ENCODE measurements at regions not wholly inside any gene's neighbourhood (a gene's known extent, or its start where the extent isn't known, plus 50 kb on each side); places are given as distances from the start of the nearest gene placed in this dataset.
"Not testable (repeated sequence)": the region's sequence is repeated elsewhere in the genome, so short reads cannot be mapped to it uniquely, and the experiment has no call there.

DNA sequence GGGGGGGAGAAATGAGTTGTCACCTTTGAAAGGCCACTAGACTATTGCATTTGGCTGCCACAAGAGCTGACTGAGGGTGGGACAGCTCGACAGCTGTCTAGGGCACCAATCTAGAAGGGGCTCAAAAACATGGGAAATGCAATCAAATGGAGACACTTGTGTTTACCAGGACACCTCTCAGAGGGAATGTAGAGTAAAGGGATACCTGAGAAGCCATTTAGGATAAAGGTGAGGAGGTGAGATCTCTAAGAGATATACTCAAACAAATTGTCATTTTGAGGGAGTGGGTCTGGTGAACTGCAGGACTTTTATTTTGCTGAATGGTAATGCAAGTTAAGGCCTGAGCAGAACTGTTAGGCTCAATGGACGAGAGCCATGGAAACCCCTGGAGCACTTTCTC lies 159.8 kb downstream of the DDX1 start:
- DNase-seq (ENCODE audit: low read depth in 2 of 2), result no peak

DNA sequence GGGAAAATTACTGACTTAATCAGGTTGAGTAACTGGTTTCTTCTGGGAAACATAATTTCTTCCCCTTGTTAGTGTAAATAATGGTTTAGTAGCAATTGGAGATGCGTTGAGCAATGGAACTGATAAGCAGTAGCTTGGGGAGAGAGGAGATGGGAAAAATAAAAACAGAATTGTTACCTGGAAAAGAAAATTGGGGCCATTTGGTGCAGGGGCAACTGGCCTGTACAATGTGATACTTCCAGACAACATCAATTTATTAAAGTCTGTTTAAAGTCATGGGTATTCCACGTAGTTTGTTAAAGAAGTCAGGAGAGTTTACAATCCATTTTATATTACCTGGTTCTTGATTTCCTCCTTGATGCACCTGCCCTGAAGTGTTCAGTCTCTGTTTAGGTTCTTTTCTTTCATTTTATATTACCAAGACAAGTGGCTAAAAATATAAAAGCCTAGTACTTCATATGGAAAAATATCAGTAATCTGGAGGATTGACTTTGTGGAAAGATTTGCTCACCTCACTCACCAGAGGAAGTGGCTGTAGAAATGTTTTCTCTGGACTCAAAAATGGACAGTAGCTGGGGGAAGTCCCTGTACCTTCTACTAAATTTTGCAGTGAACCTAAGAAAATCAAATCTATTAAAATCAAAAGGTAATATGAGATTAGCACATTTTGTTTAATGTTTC lies 161.0 kb downstream of the DDX1 start:
- no peak for DNase-seq (ENCODE audit: low read depth in 2 of 2)

DNA sequence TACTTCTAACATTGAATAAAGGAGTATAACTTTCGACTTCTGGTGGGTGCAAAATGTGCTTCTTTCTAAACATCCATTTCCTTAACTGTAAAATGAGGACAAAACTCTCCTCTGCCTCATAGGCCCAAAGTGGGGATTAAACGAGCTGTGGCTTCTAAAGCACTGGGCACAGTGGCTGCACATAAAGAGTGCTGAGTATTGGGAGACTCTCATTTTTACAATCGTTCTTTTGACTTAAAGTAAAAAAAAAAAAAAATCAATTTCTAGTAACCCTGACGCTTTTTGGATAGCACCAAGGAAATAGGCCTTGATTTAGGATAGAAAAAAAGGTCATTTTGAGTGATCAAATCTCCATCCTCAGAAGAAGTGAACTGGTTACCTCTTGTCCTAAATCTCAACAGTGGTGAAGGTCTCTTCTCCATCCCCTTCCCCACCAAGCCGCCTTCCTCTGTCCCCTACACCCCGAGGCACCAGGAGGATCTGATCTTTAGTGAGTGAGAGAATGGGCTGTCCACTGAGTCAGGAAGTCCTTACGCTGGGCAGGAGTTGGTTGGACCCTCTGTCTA lies 161.6 kb downstream of the DDX1 start:
- DNase-seq (ENCODE audit: low read depth in 2 of 2), result no peak

DNA sequence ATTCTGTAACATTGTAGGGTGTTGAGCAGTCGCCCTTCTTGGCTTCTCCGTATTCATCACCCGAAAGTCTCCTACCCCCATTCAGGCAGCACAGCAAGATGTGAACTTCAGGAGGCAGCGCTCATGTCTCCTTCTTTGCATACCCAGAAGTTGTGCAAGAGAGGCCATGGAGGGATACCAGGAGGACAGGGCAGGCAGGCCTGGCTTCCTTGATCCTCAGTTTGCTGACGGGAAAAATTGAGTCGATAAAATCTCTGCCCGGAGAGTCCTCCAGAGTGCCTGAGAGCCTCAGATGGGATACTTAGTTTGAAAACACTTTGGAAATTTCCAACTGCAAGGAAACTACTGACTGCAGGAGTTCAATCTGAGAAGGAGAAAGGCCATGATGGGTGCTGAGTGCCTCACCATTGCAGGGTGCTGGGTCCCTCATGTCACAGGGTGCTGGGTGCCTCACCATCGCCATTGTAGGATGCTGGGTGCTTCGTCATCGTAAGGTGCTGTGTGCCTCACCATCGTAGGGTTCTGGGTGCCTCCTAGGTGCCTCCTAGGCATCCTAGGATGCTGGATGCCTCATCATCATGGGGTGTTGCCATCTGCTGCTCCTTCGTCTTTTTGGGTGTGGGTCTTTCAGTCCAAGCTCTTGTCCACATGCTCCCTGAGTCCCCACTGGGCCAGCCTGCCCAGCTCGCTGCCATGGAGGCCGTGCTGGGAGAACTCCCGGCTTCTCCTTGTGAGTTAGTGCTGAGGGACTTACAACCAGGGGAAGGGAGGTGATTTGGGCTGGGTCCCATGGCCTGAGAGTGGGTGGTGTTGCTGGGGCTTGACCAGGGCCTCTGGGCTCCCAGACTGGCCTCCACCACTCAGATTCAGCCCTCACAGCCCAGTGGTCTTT lies 162.4 kb downstream of the DDX1 start:
- no peak for DNase-seq (ENCODE audit: low read depth in 2 of 2)

DNA sequence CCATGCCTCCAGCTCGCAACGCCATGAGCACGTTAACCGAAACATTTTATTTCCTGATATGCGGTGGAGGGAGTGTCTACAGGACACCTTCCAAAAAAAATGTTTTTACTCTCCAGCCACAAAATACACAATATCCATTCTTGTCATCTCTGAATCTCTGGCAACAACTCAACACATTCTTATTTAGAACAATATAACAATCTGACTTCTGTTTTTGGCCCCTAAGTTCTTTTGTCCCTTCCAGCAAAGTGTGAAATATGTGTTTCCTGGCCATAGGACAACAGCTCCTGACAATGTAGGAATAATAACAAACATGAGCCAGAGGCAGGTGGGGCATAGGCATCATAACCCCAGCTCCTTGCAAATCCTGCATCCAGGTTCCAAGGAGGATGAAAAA lies 163.0 kb downstream of the DDX1 start:
- no peak for DNase-seq (ENCODE audit: low read depth in 2 of 2)

DNA sequence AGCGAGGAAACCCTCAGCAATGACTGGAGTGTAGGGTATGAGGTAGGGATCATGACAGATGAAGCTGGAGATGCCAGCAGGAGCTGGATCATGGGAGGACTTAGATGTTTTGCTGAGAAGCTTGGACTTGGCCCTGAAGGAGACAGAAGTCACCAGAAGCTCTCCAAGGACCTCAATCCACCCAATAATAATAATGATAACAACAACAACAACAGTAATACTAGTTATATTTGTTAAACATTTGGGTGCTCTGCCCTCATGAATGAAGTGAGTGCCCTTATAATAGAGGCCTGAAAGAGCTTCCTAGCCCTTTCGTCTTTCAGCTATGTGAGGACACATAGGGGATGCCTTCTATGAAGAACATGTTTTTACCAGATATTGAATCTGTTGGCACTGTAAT lies 163.9 kb downstream of the DDX1 start:
- no peak for DNase-seq (ENCODE audit: low read depth in 2 of 2)

DNA sequence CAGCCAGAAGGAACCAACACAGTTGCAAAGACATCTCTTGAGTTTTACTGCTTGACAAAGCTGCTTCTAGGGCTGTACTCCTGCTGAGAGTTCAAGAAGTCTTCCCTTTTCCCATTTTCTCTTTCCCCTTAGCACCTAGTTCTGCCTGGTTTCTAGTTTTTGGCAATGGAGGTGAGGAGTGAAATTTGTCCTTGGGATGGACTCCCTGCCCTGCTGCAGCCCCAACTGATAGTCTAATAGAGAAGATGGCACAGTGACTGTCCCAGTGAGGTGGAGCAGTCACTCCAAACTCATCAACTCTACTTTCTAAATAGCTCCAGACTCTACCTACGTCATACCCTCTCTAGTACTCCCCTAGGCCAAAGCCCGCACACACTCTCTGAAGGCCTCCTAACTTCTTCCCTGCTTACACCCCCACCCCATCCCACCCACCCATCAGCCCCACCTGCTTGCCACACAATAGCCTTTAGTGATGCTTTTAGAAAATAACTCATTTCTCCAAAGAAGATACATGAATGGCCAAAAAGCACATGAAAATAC lies 164.4 kb downstream of the DDX1 start:
- no peak for DNase-seq (ENCODE audit: low read depth in 2 of 2)

DNA sequence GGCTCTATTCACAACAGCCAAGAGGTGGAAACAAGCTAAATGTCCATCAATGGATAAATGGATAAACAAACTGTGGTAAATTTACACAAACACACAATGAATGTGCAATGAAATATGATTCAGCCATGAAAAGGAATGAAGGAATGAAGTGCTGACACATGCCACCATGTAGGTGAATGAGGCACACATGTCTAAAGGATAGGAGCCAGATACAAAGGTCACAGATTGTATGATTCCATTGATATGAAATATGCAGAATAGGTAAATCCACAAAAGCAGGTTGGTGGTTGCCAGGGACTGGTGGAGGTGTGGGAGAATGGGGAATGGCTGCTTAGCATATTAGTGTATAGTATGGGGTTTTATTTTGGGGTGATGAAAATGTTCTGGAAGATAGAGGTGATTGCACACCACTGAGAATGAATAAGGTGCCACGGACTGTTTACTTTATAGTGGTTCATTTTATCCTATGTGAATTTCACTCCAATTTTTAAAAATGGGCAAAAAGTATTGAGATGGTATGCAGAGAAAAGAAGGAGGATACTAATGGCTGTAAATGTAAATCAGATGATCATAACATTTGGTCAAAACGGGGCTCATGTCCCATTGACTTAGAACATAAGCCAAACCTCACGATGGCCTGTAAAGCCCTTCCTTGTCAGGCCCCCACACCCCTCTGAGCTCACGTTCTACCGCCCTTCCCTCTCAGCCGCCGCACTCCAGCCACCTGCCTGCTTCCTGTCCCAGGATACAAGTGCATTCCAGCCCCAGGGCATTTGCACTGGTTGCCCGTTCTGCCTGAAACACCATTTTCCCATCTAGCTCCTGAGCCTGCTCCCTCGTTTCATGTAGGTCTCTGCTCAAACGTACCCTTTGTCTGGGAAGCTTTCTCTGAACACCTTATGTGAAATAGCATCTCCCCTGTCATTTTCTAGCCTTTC lies 165.5 kb downstream of the DDX1 start:
- DNase-seq (ENCODE audit: low read depth in 2 of 2), result no peak

DNA sequence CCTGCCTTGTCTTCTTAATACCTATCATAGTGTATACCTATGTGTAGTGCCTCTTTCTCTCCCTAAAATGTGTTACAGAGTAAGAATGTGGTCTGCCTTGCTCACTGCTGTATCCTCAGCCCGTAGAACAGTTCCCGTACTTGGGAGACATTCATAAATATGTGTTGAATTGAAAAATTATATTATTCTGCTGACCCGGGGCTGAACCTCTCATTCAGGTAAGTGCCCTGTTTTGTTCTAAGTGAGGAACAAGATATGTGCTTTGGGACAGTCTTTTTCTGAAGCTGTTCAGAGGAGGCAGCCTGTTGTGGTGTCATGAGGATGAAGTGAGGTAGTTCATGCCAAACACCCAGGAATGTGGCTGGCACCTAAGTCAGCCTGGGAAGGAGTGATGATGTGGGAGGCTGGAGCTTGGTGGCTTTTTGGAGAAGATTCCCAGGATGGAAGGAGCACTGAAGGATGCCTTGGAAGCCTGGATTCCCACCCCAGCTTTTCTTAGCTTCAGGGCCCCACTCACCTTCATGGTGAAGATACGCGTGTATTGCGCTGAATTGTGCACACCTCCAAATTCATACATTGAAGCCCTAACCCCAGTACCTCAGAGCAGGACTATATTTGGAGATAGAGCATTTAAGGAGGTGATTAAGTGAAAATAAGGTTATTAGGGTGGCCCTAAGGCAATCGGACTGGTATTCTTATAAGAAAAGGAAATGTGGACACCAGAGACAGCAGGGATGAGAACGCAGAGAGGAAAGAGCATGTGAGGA lies 166.3 kb downstream of the DDX1 start:
- no peak for DNase-seq (ENCODE audit: low read depth in 2 of 2)

DNA sequence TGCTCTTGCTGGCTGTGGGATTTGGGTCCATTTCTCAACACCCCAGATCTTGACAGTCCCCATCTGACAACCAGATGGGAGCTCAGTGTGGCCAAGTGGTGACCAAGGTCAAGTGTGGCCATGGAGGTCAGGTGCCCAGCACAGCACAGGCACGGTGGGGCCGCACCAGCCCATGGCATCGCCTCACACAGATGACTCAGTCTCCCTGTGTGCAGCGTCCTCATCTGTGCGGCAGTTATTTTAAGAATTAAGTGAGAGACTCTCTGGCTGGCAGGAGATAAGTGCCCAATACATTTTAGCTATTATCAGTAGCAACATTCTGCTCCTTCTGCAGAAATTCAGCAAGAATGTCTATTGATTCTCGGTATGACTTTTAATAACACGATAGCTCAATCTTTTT lies 167.2 kb downstream of the DDX1 start:
- DNase-seq (ENCODE audit: low read depth in 2 of 2), result no peak

DNA sequence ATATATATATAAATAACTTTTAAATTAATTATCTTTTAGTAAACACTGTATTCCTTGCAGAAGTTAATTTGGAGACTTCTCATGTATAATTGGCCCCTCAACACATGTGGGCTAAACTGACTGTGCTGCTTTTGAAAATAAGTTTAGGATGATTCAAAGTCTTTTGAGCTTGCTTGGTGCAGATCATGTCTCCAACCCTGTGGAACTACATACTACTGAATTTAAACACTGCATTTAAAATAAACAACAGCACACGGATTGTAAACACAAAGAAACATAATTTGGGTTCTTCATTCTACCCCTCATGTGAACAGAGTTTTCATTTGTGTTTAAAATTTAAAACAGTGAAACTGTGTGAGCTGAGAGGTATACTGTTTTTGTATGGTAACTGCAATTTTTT lies 167.7 kb downstream of the DDX1 start:
- DNase-seq (ENCODE audit: low read depth in 2 of 2), result no peak

DNA sequence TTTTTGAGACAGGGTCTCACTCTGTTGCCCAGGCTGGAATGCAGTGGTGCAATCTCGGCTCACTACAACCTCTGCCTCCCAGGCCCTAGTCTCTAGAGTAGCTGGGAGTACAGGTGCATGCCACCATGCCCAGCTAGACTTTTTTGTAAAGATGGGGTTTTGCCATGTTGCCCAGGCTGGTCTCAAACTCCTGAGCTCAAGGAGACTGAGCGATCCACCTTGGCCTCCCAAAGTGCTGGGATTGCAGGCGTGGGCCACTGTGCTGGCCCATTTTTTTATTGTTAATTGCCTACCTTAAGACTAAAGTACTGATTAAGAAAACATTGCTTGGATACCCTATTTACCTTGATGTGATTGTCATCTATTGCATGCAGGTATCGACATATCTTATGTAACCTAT lies 168.1 kb downstream of the DDX1 start:
- not testable (repeated sequence) for DNase-seq (ENCODE audit: low read depth in 2 of 2)

DNA sequence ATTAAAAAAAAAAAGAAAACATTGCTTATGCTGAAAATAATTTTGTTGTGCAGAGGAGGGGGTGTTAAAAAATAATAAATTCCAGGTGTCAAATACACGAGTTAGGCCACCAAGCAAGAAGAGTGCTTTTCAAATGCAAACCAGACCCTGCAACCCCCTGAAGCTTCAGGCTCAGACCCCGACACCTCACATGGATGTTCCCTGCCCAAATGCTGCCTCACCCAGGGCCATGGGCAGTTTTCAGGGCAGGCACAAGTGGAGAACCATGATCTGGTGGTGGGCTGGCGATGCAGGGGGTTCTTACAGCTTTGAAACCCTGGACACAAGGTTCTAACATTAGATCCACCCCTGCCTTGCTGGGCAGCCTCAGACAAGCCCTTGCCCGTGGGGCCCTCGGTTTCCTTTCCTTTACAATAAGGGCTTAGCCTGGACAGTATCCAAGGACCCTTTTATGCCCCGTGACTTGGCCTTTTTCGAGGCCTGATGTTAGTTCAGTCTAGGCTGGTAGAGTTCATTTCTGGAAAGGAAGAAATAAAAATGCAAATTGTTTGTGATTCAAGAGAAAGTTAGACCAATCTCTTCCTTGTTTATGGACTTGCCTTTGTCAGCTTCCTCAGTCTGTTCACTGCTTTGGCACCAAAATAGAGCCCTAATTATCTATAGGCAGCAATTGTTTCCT lies 168.7 kb downstream of the DDX1 start:
- no peak for DNase-seq (ENCODE audit: low read depth in 2 of 2)

DNA sequence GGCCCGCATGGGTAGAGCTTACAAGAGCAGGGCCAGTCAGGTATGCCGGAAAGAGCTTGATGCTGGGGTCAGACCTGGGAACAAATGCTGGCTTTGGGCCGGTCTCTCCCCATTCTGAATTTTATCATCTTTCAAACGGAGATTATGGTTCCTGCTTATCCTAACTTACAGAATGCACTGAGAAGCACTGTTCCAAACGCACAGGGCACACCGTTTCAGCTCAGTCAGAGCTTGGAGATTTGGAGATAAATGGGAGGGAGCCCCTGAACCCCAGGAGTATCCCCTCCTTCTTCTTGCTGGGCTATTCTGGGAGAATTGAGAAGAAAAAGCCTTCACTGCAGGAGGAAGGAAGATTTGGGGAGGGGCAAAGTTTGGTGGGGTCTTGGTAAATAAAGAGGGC lies 169.4 kb downstream of the DDX1 start:
- DNase-seq (ENCODE audit: low read depth in 2 of 2), result no peak

DNA sequence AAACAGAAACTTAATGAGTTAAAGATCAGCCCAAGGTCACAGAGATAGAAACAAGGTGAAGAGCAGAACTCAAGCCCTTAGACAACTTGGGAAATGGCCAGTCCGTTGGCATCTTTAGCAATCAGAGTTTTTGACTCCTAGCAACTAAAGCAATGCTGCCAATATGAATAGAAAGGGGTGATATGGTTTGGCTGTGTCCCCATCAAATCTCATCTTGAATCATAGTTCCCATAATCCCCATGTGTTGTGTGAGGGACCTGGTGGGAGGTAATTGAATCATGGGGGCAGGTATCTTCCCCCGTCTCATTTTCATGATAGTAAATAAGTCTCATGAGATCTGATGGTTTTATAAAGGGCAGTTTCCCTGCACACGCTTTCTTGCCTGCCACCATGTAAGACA lies 170.2 kb downstream of the DDX1 start:
- no peak for DNase-seq (ENCODE audit: low read depth in 2 of 2)

DNA sequence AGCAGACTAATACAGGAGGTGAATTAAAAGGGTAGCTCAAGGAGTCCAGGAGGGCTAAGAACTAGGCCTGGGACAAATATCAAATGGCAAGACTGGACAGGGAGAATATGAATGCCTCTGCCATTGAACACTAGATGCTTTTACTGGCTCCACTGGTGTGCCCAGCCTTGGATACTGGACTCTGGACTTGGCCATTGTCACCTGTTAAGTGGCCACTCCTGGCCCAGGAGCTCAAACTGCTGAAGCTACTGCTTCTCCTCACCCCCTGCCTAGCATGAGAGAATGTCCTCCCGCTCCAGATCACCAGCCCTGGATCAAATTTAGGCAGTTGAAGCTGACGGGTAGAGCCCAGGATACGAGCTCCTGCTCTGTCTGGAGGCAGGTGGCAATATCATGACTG lies 170.8 kb downstream of the DDX1 start:
- DNase-seq (ENCODE audit: low read depth in 2 of 2), result no peak

DNA sequence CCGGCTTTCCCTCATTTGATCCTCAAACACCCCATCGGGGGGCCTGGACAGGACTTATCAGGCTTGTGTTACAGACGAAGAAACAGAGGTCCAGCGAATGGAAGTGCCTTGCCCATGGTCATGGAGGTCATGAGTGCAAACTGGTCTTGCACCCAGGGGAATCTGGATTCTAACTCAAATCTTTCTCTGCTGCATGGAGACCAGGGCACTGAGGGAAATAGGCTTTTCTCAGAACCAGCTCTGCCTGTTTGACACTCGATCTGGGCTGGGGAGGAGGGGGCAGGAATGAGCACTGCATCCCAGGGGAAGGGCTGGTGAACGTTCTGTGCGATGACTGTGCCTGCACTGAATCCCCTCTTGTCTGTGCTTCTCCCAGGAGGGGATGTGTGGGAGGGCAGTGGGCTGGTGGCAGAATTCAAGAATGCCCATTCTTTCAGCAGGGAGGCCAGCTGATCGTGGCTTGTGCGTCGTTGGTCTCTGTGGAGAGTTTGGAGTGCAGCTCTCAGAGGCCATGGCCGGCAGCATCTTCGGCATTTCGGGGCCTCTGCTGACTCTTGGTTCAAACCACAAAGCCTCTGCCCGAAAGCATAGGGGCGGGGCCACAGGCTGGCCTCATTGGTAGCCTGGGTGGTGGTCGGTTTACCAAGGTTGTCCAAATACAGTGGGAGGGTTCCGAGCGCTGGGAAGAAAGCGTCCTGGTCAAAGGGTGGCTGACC lies 171.6 kb downstream of the DDX1 start:
- no peak for DNase-seq (ENCODE audit: low read depth in 2 of 2)

DNA sequence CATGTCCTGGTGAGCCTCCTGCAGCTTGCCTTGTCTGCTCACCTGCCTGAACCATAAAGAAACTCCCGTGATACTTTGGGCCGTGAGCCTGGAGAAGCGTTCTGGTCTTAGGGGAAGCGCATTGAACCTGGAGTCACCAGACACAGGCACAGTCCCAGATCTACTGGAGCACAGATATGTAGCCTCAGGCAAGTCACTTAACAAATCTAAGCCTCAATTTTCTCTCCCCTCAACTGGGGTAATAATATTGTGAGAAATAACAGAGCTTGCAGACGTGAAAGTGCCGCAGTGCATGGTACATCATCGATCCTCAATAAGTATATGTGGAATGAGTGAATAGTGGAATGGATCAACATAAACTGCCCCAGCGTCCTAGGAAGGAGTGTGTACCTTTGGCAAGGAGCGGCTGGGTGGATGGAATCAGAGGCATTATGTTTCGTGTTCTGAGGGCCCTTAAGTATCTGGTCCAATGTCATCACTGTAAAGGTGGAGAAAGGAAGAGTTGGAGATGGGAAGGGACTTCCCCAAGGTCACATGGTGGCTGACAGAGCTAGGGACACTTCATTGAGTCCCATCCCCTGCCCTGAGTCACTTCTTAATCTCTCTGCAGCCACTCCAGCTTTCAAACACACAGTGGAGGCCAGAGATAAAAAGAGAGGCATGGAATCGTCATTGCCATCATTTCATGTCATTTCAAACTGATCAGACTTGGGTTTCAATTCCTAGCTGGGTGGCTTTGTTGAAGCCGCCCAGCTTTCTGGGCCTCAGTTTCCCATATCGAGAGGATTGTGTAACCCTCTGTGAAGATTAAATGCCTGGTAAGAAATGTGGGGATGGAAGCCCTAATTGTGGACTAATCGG lies 172.4 kb downstream of the DDX1 start:
- DNase-seq (ENCODE audit: low read depth in 2 of 2), result no peak

DNA sequence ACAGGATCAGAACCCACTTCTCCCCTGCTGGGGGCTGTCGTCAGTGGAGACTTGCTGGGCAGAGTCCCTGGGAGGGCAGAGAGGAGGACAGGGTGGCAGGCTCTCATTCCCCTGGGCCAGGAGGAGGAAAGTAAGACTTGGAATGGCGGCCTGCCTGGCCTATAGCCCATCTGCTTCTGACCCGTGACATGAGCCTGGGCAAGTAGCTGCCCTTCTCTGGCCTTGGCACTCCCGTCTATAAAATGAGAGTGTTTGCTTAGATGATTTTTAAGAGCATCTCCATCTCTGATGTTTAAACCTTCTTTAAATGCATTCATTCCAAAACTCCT lies 173.0 kb downstream of the DDX1 start:
- no peak for DNase-seq (ENCODE audit: low read depth in 2 of 2)
